GM23338 (cell line): ENCODE measurements at regions not wholly inside any gene's neighbourhood (a gene's known extent, or its start where the extent isn't known, plus 50 kb on each side); places are given as distances from the start of the nearest gene placed in this dataset.
"Not testable (repeated sequence)": the region's sequence is repeated elsewhere in the genome, so short reads cannot be mapped to it uniquely, and the experiment has no call there.

Experiments
- ATAC-seq: fragments of 200-7000 bp; cut with Tn5 transposase; 3 replicates; pipeline ENCODE4 v1.9.1; 2020
- DNase-seq: peaks from one replicate; pipeline ENCODE4 v3.0.0-alpha.2; 2015; ENCODE audit warnings: low spot score
- H2AFZ ChIP-seq: fragments of 200-600 bp; sonication (generic); 2 replicates; pipeline ENCODE4 v1.8.0; 2016; ENCODE audit warnings: antibody characterized with exemption, mild to moderate bottlenecking, moderate library complexity
- H3F3A ChIP-seq: fragments of 200-600 bp; sonication (generic); replicated peaks from 2 replicates; pipeline ENCODE4 v1.8.0; 2017; ENCODE audit warnings: antibody characterized with exemption, mixed run types, low read depth
- H3K27ac ChIP-seq: fragments of 200-600 bp; sonication (generic); 2 replicates; pipeline ENCODE4 v1.6.1; 2016; ENCODE audit warnings: low read depth
- H3K27me3 ChIP-seq: fragments of 200-600 bp; sonication (generic); 2 replicates; pipeline ENCODE4 v1.8.0; 2016; ENCODE audit warnings: mild to moderate bottlenecking, mixed run types, moderate library complexity; ENCODE audit not compliant: insufficient read depth
- H3K36me3 ChIP-seq: fragments of 200-600 bp; sonication (generic); 2 replicates; pipeline ENCODE4 v1.8.0; 2016; ENCODE audit warnings: mild to moderate bottlenecking; ENCODE audit not compliant: insufficient read depth
- H3K4me1 ChIP-seq: fragments of 200-600 bp; sonication (generic); 2 replicates; pipeline ENCODE4 v1.8.0; 2016; ENCODE audit warnings: mild to moderate bottlenecking, moderate library complexity; ENCODE audit not compliant: insufficient read depth
- H3K4me2 ChIP-seq: fragments of 200-600 bp; sonication (generic); 2 replicates; pipeline ENCODE4 v1.7.1; 2017; ENCODE audit warnings: mixed run types
- H3K4me3 ChIP-seq: fragments of 200-600 bp; sonication (generic); 2 replicates; pipeline ENCODE4 v1.6.1; 2016; ENCODE audit warnings: mixed run types
- H3K79me2 ChIP-seq: fragments of 200-600 bp; sonication (generic); replicated peaks from 2 replicates; pipeline ENCODE4 v1.8.0; 2017; ENCODE audit warnings: mild to moderate bottlenecking; ENCODE audit not compliant: insufficient read depth
- H3K9me2 ChIP-seq: fragments of 200-600 bp; sonication (generic); 2 replicates; pipeline ENCODE4 v1.8.0; 2017; ENCODE audit not compliant: insufficient read depth
- H4K20me1 ChIP-seq: fragments of 200-600 bp; sonication (generic); replicated peaks from 2 replicates; pipeline ENCODE4 v1.8.0; 2017; ENCODE audit warnings: mild to moderate bottlenecking; ENCODE audit not compliant: insufficient read depth
- H3K27ac Mint-ChIP-seq: 2 replicates; pipeline ENCODE4 v1.8.0; 2020; ENCODE audit warnings: inconsistent platforms, mild to moderate bottlenecking, moderate library complexity, mixed read lengths
- H3K27me3 Mint-ChIP-seq: 3 replicates; pipeline ENCODE4 v1.8.0; 2022; ENCODE audit warnings: low read depth, mild to moderate bottlenecking, moderate library complexity, mixed read lengths, inconsistent platforms; ENCODE audit not compliant: insufficient read depth, poor library complexity
- H3K36me3 Mint-ChIP-seq: 3 replicates; pipeline ENCODE4 v1.8.0; 2021; ENCODE audit warnings: low read depth, mild to moderate bottlenecking, inconsistent platforms, moderate library complexity, mixed read lengths
- H3K4me1 Mint-ChIP-seq: 3 replicates; pipeline ENCODE4 v1.8.0; 2020; ENCODE audit warnings: mild to moderate bottlenecking, inconsistent platforms, mixed read lengths
- H3K4me3 Mint-ChIP-seq: 3 replicates; pipeline ENCODE4 v1.8.0; 2021; ENCODE audit warnings: moderate library complexity, mild to moderate bottlenecking, inconsistent platforms, mixed read lengths
- H3K9me3 Mint-ChIP-seq: 3 replicates; pipeline ENCODE4 v1.8.0; 2020; ENCODE audit warnings: moderate library complexity, mild to moderate bottlenecking, inconsistent platforms, mixed read lengths
- EZH2phosphoT487 ChIP-seq: fragments of 200-600 bp; sonication (generic); IDR thresholded peaks from one replicate; pipeline ENCODE4 v1.8.1; 2018; ENCODE audit warnings: antibody characterized with exemption; ENCODE audit not compliant: unreplicated experiment
- ZNF462 ChIP-seq: fragments of 250-450 bp; sonication (Bioruptor Pico); IDR thresholded peaks from 2 replicates; pipeline ENCODE4 v1.5.0; 2020; ENCODE audit warnings: mild to moderate bottlenecking, moderate library complexity

GRCh38 chr18:55953326-55953725 is 365.3 kb upstream of the TCF4 start (continued):
- TF ChIP-seq ZNF462 (CRISPR knock-in tag): no peak

- not testable (repeated sequence) for H3K27me3 ChIP-seq, H3K36me3 Mint-ChIP-seq, H3K27ac ChIP-seq, H3K36me3 ChIP-seq, ATAC-seq, H3K4me3 Mint-ChIP-seq, H3K4me3 ChIP-seq, H3K4me2 ChIP-seq, H3K9me2 ChIP-seq, H3K27me3 Mint-ChIP-seq, H3K79me2 ChIP-seq, DNase-seq, H3K27ac Mint-ChIP-seq, H2AFZ ChIP-seq, H3K9me3 Mint-ChIP-seq, H3F3A ChIP-seq, H4K20me1 ChIP-seq
- peaks cover 13% of the 10 kb centered on the region for H3K4me1 Mint-ChIP-seq
- peaks cover 17% of the 10 kb centered on the region; the same call in 1 of the 2 replicates for H3K4me1 ChIP-seq
These were observed 363.7 kb upstream of the TCF4 start for GRCh38 chr18:55951738-55952137.

GRCh38 chr18:55950379-55951166 is 362.6 kb upstream of the TCF4 start:
- Mint-ChIP-seq H3K4me1 (peaks cover 13% of the 10 kb centered on the region), H3K36me3 (peaks cover 9% of the 10 kb centered on the region; the same call in 2 of the 3 replicates), H3K4me3 (no peak overlapping the region), H3K27me3 (peaks cover 2% of the 10 kb centered on the region), H3K9me3 (peaks cover 4% of the 10 kb centered on the region; the same call in 1 of the 3 replicates), H3K27ac (no peak overlapping the region)
- Histone ChIP-seq H3F3A (no peaks in the 10 kb centered on the region), H3K79me2 (no peaks in the 10 kb centered on the region), H2AFZ (no peak overlapping the region), H3K4me1 (peaks cover 17% of the 10 kb centered on the region; the same call in 1 of the 2 replicates), H3K36me3 (no peaks in the 10 kb centered on the region), H3K27me3 (no peaks in the 10 kb centered on the region), H3K27ac (no peak overlapping the region), H4K20me1 (no peaks in the 10 kb centered on the region), H3K9me2 (no peaks in the 10 kb centered on the region), H3K4me2 (no peak overlapping the region), H3K4me3 (no peak overlapping the region)
- DNase-seq (no peak), ATAC-seq (no peak)
- TF ChIP-seq EZH2phosphoT487 (no peak), ZNF462 (CRISPR knock-in tag) (no peak)
